ENCODE measurements at regions not wholly inside any gene's neighbourhood (a gene's known extent, or its start where the extent isn't known, plus 50 kb on each side); places are given as distances from the start of the nearest gene placed in this dataset.

DNA sequence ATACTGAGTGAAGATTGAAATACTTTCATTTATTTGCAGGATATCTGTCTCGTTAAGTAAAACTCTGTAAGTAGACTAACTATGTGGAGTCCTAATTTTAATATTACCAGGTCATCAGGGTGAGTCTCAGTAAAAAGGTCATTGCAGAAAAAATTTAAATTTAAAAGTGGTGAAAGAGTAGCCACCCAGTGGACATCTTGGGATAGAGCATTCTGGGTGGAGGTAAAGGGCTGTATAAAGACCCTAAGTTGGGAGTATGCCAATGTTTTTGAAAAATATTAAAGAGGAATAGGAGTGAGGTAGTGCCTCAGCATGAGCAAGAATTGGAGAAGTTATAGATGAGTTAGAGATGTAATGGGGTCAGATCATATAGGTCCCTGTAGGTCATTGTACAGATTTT lies 145.5 kb downstream of the HMHB1 start:
- Mint-ChIP-seq H3K9me3 (no peaks in the 10 kb centered on the region), H3K4me1 (no peaks in the 10 kb centered on the region), H3K4me3 (no peak overlapping the region), H3K36me3 (no peaks in the 10 kb centered on the region), H3K27ac (no peak overlapping the region), H3K27me3 (ENCODE audit: low read depth in 2 of 2) (peaks cover 24 to 28% of the 10 kb centered on the region in 2 donors)
- H3K4me3 ChIP-seq (ENCODE audit: low read length) = no peak overlapping the region
- WGBS (ENCODE audit: insufficient coverage) = 86% methylated on average over 1 of the region's 1 CpG
- no peaks in the 10 kb centered on the region for H3K4me1 ChIP-seq (ENCODE audit: control insufficient read depth, insufficient read depth, low read length)
- H3K27ac ChIP-seq (ENCODE audit: low read length) = no peak overlapping the region
- TF ChIP-seq, protein P1, sequence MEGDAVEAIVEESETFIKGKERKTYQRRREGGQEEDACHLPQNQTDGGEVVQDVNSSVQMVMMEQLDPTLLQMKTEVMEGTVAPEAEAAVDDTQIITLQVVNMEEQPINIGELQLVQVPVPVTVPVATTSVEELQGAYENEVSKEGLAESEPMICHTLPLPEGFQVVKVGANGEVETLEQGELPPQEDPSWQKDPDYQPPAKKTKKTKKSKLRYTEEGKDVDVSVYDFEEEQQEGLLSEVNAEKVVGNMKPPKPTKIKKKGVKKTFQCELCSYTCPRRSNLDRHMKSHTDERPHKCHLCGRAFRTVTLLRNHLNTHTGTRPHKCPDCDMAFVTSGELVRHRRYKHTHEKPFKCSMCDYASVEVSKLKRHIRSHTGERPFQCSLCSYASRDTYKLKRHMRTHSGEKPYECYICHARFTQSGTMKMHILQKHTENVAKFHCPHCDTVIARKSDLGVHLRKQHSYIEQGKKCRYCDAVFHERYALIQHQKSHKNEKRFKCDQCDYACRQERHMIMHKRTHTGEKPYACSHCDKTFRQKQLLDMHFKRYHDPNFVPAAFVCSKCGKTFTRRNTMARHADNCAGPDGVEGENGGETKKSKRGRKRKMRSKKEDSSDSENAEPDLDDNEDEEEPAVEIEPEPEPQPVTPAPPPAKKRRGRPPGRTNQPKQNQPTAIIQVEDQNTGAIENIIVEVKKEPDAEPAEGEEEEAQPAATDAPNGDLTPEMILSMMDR (IDR thresholded peaks at IDR 0.05) = no peak
- intact Hi-C loops (cut with micrococcal nuclease) = no loop called here
- H3K9me3 ChIP-seq (ENCODE audit: control insufficient read depth, insufficient read depth, low read length) = no peaks in the 10 kb centered on the region
- DNase-seq (no peak), ATAC-seq (no peak)
- no peaks in the 10 kb centered on the region for H3K36me3 ChIP-seq (ENCODE audit: control insufficient read depth, insufficient read depth, low read length)
- H3K27me3 ChIP-seq (ENCODE audit: control insufficient read depth, insufficient read depth, low read length) = no peaks in the 10 kb centered on the region

DNA sequence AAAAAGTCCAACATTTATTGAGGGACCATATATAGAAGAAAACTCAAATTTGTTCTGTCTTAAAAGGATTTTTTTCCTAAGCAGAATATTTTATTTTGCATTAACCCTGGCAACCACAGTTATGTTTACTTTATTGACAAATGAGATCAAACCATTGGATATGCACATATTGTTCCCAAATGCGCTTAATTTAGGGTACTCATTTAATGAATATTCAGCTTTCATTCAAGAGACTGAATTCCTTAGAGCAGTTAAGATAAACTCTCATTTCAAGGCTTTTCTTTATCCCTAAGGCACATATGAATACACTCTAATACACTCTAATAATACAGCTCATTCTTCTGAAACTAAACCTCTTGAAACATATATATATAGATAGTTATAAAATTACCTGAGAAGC lies 150.2 kb downstream of the HMHB1 start:
- Mint-ChIP-seq H3K27me3 (ENCODE audit: low read depth in 2 of 2) (peaks cover 13 to 22% of the 10 kb centered on the region in 2 donors), H3K9me3 (no peaks in the 10 kb centered on the region), H3K4me1 (no peaks in the 10 kb centered on the region), H3K4me3 (no peak overlapping the region), H3K36me3 (no peaks in the 10 kb centered on the region), H3K27ac (no peak overlapping the region)
- no peaks in the 10 kb centered on the region for H3K9me3 ChIP-seq (ENCODE audit: control insufficient read depth, insufficient read depth, low read length)
- no peaks in the 10 kb centered on the region for H3K4me1 ChIP-seq (ENCODE audit: control insufficient read depth, insufficient read depth, low read length)
- intact Hi-C loops (cut with micrococcal nuclease) = no loop called here
- H3K36me3 ChIP-seq (ENCODE audit: control insufficient read depth, insufficient read depth, low read length) = no peaks in the 10 kb centered on the region
- H3K4me3 ChIP-seq (ENCODE audit: low read length) = no peak overlapping the region
- DNase-seq = no peak
- no peak for ATAC-seq
- no peaks in the 10 kb centered on the region for H3K27me3 ChIP-seq (ENCODE audit: control insufficient read depth, insufficient read depth, low read length)
- H3K27ac ChIP-seq (ENCODE audit: low read length) = no peak overlapping the region
- TF ChIP-seq, protein P1 (IDR thresholded peaks at IDR 0.05) = no peak
- 100% methylated on average over 1 of the region's 1 CpG for WGBS (ENCODE audit: insufficient coverage)

DNA sequence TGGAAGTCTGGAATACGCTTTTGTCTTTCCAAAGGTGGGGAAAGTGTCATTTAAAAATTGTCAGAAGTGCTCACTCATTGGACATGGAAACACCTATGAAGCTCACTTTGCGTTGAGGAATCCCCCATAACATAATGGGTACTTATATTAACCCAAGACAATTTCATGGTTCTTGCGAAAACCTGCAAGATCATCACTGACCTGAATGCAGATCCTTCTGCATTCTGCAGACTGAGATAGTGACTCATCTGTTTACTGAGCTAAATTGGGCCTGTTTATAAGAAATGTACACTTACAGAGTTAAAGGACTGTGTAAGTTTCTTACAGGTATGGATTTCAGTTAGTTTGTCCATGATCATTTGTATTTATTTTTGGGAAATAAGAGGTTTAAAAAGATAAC lies 153.0 kb downstream of the HMHB1 start:
- H3K27ac ChIP-seq (ENCODE audit: low read length) = no peak overlapping the region
- no peaks in the 10 kb centered on the region for H3K36me3 ChIP-seq (ENCODE audit: control insufficient read depth, insufficient read depth, low read length)
- 96% methylated on average over 3 of the region's 3 CpGs for WGBS (ENCODE audit: insufficient coverage)
- TF ChIP-seq, protein P1 (IDR thresholded peaks at IDR 0.05) = no peak
- no peaks in the 10 kb centered on the region for H3K9me3 ChIP-seq (ENCODE audit: control insufficient read depth, insufficient read depth, low read length)
- Mint-ChIP-seq H3K36me3 (no peaks in the 10 kb centered on the region), H3K4me1 (no peaks in the 10 kb centered on the region), H3K4me3 (no peak overlapping the region), H3K27me3 (ENCODE audit: low read depth in 2 of 2) (peaks cover 11% of the 10 kb centered on the region in 2 donors), H3K9me3 (no peaks in the 10 kb centered on the region), H3K27ac (no peak overlapping the region)
- H3K27me3 ChIP-seq (ENCODE audit: control insufficient read depth, insufficient read depth, low read length) = no peaks in the 10 kb centered on the region
- H3K4me1 ChIP-seq (ENCODE audit: control insufficient read depth, insufficient read depth, low read length) = no peaks in the 10 kb centered on the region
- ATAC-seq (no peak), DNase-seq (no peak)
- no peak overlapping the region for H3K4me3 ChIP-seq (ENCODE audit: low read length)
- intact Hi-C loops (cut with micrococcal nuclease) = no loop called here

DNA sequence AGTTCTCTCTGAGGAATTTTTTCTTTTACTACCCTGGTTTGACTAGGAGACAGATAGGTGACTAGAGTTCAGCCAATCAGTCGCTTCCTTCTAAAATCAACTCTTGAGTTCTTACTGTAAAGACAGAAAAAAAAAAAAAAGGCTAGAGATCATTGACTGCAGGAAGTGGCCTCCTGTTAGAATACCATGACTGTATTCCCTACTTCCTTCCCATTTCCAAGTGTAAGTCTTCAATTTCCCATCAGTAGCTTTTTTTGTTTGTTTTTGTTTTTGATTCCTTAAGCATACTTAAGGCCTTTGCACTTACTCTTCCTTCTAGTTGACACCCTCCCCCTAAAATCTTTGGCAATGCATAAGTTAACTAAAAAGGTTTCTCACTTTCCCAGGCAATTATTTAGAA lies 154.3 kb downstream of the HMHB1 start:
- H3K4me1 Mint-ChIP-seq = no peaks in the 10 kb centered on the region
- Histone ChIP-seq H3K4me3 (ENCODE audit: low read length) (no peak overlapping the region), H3K27me3 (ENCODE audit: control insufficient read depth, insufficient read depth, low read length) (no peaks in the 10 kb centered on the region), H3K36me3 (ENCODE audit: control insufficient read depth, insufficient read depth, low read length) (no peaks in the 10 kb centered on the region), H3K9me3 (ENCODE audit: control insufficient read depth, insufficient read depth, low read length) (no peaks in the 10 kb centered on the region), H3K27ac (ENCODE audit: low read length) (no peak overlapping the region), H3K4me1 (ENCODE audit: control insufficient read depth, insufficient read depth, low read length) (no peaks in the 10 kb centered on the region)
- H3K36me3 Mint-ChIP-seq = no peaks in the 10 kb centered on the region
- no peak overlapping the region for H3K27ac Mint-ChIP-seq
- no peaks in the 10 kb centered on the region for H3K9me3 Mint-ChIP-seq
- TF ChIP-seq, protein P1 (IDR thresholded peaks at IDR 0.05) = no peak
- ATAC-seq (no peak), DNase-seq (no peak)
- WGBS (ENCODE audit: insufficient coverage) = 100% methylated on average over 1 of the region's 1 CpG
- no peak overlapping the region for H3K4me3 Mint-ChIP-seq
- peaks cover 13 to 25% of the 10 kb centered on the region in 2 donors for H3K27me3 Mint-ChIP-seq (ENCODE audit: low read depth in 2 of 2)
- intact Hi-C loops (cut with micrococcal nuclease) = no loop called here

Measured in natural killer cell (primary cell).